H9 (cell line): ENCODE measurements at regions not wholly inside any gene's neighbourhood (a gene's known extent, or its start where the extent isn't known, plus 50 kb on each side); places are given as distances from the start of the nearest gene placed in this dataset.

Experiments
- DNase-seq: peaks from one replicate; pipeline ENCODE4 v3.0.0-alpha.2; 2017
- H2AFZ ChIP-seq: one replicate; pipeline ENCODE4 v1.6.1; 2013; ENCODE audit warnings: mild to moderate bottlenecking, low read length, control low read depth, moderate library complexity
- H2AK5ac ChIP-seq: 2 replicates; pipeline ENCODE4 v1.6.1; 2013; ENCODE audit warnings: low read length, control low read depth, mixed read lengths; ENCODE audit not compliant: insufficient read length
- H2BK120ac ChIP-seq: one replicate; pipeline ENCODE4 v1.6.1; 2013; ENCODE audit warnings: low read depth, mild to moderate bottlenecking, low read length, control low read depth, inconsistent platforms; ENCODE audit not compliant: poor library complexity, severe bottlenecking
- H2BK12ac ChIP-seq: 2 replicates; pipeline ENCODE4 v1.6.1; 2013; ENCODE audit warnings: low read length, control low read depth, mixed read lengths, low read depth; ENCODE audit not compliant: insufficient read length
- H2BK15ac ChIP-seq: 2 replicates; pipeline ENCODE4 v1.6.1; 2013; ENCODE audit warnings: low read depth, low read length, control low read depth
- H2BK20ac ChIP-seq: one replicate; pipeline ENCODE4 v1.6.1; 2013; ENCODE audit warnings: low read depth, mild to moderate bottlenecking, low read length, control low read depth, inconsistent platforms; ENCODE audit not compliant: poor library complexity, severe bottlenecking
- H2BK5ac ChIP-seq: 2 replicates; pipeline ENCODE4 v1.6.1; 2013; ENCODE audit warnings: low read length, control low read depth, mixed read lengths; ENCODE audit not compliant: insufficient read length
- H3K14ac ChIP-seq: 2 replicates; pipeline ENCODE4 v1.6.1; 2013; ENCODE audit warnings: low read length, control low read depth; ENCODE audit not compliant: insufficient read depth
- H3K18ac ChIP-seq: 2 replicates; pipeline ENCODE4 v1.6.1; 2013; ENCODE audit warnings: low read depth, mild to moderate bottlenecking, mixed read lengths, low read length, control low read depth; ENCODE audit not compliant: insufficient read length
- H3K23ac ChIP-seq: 2 replicates; pipeline ENCODE4 v1.6.1; 2013; ENCODE audit warnings: low read length, control low read depth, mixed read lengths, low read depth; ENCODE audit not compliant: insufficient read length
- H3K23me2 ChIP-seq: 2 replicates; pipeline ENCODE4 v1.6.1; 2013; ENCODE audit warnings: low read depth, mild to moderate bottlenecking, mixed read lengths, low read length, control low read depth; ENCODE audit not compliant: insufficient read length, poor library complexity, severe bottlenecking
- H3K27ac ChIP-seq: 2 replicates; pipeline ENCODE4 v1.5.1; 2013; ENCODE audit warnings: low read length, control low read depth, mixed read lengths, low read depth; ENCODE audit not compliant: insufficient read length
- H3K27me3 ChIP-seq: 2 replicates; pipeline ENCODE4 v1.6.1; 2013; ENCODE audit warnings: low read length, control low read depth, inconsistent platforms; ENCODE audit not compliant: insufficient read depth
- H3K4ac ChIP-seq: 2 replicates; pipeline ENCODE4 v1.6.1; 2013; ENCODE audit warnings: low read depth, mild to moderate bottlenecking, control low read depth, inconsistent platforms, low read length, moderate library complexity
- H3K4me1 ChIP-seq: 2 replicates; pipeline ENCODE4 v1.6.1; 2013; ENCODE audit warnings: low read length, control low read depth, inconsistent platforms; ENCODE audit not compliant: insufficient read depth
- H3K4me2 ChIP-seq: 2 replicates; pipeline ENCODE4 v1.6.1; 2013; ENCODE audit warnings: low read length, control low read depth, mixed read lengths; ENCODE audit not compliant: insufficient read length, insufficient read depth
- H3K56ac ChIP-seq: 2 replicates; pipeline ENCODE4 v1.6.1; 2013; ENCODE audit warnings: low read depth, mild to moderate bottlenecking, mixed read lengths, low read length, control low read depth; ENCODE audit not compliant: insufficient read length
- H3K79me1 ChIP-seq: 2 replicates; pipeline ENCODE4 v1.6.1; 2013; ENCODE audit warnings: low read depth, mild to moderate bottlenecking, moderate library complexity, low read length, control low read depth, inconsistent platforms; ENCODE audit not compliant: insufficient read depth, poor library complexity, severe bottlenecking
- H3K79me2 ChIP-seq: 2 replicates; pipeline ENCODE4 v1.6.1; 2013; ENCODE audit warnings: low read length, control low read depth, inconsistent platforms; ENCODE audit not compliant: insufficient read depth
- H3K9ac ChIP-seq: 2 replicates; pipeline ENCODE4 v1.6.1; 2013; ENCODE audit warnings: low read length, control low read depth, mixed read lengths; ENCODE audit not compliant: insufficient read length; ENCODE audit errors: extremely low read depth
- H3K9me3 ChIP-seq: one replicate; pipeline ENCODE4 v1.6.1; 2013; ENCODE audit warnings: low read depth, low read length, inconsistent platforms; ENCODE audit not compliant: control insufficient read depth
- H3T11ph ChIP-seq: one replicate; pipeline ENCODE4 v1.6.1; 2013; ENCODE audit warnings: mild to moderate bottlenecking, low read length, control low read depth, inconsistent platforms
- H4K20me1 ChIP-seq: one replicate; pipeline ENCODE4 v1.6.1; 2013; ENCODE audit not compliant: control insufficient read depth, insufficient read length, insufficient read depth
- H4K5ac ChIP-seq: 2 replicates; pipeline ENCODE4 v1.6.1; 2013; ENCODE audit warnings: low read depth, mild to moderate bottlenecking, mixed read lengths, low read length, control low read depth; ENCODE audit not compliant: insufficient read length
- H4K8ac ChIP-seq: replicated peaks from 2 replicates; pipeline ENCODE4 v1.6.1; 2013; ENCODE audit warnings: low read length, control low read depth, mixed read lengths, low read depth; ENCODE audit not compliant: insufficient read length
- H4K91ac ChIP-seq: 2 replicates; pipeline ENCODE4 v1.6.1; 2013; ENCODE audit warnings: low read depth, mild to moderate bottlenecking, moderate library complexity, mixed read lengths, low read length, control low read depth; ENCODE audit not compliant: insufficient read length
- H3K27ac Mint-ChIP-seq, 3 experiments: 2 replicates in 2 of 3; 3 replicates in 1 of 3; pipeline ENCODE4 v1.8.0; 2020 to 2021; ENCODE audit warnings: mixed read lengths in 3 of 3, mild to moderate bottlenecking in 1 of 3, moderate library complexity in 1 of 3
- H3K27me3 Mint-ChIP-seq: 2 replicates; pipeline ENCODE4 v1.8.0; 2021; ENCODE audit warnings: low read depth, mild to moderate bottlenecking, moderate library complexity, mixed read lengths
- H3K36me3 Mint-ChIP-seq, 3 experiments: 2 replicates in 2 of 3; 3 replicates in 1 of 3; pipeline ENCODE4 v1.8.0; 2020 to 2021; ENCODE audit warnings: low read depth in 3 of 3, mixed read lengths in 3 of 3; ENCODE audit not compliant: insufficient read depth in 1 of 3
- H3K4me1 Mint-ChIP-seq, 2 experiments: 2 replicates each; pipeline ENCODE4 v1.8.0; 2020; ENCODE audit warnings: mixed read lengths in 2 of 2
- H3K4me3 Mint-ChIP-seq, 2 experiments: 2 replicates in 1 of 2; 3 replicates in 1 of 2; pipeline ENCODE4 v1.8.0; 2020 to 2021; ENCODE audit warnings: mild to moderate bottlenecking in 2 of 2, mixed read lengths in 2 of 2, moderate library complexity in 1 of 2
- H3K9me3 Mint-ChIP-seq, 2 experiments: 2 replicates in 1 of 2; 3 replicates in 1 of 2; pipeline ENCODE4 v1.8.0; 2020; ENCODE audit warnings: mild to moderate bottlenecking in 2 of 2, mixed read lengths in 2 of 2, moderate library complexity in 1 of 2
- WGBS: extraction: QIAGEN DNeasy Blood & Tissue Kit; methylation state at CpG from one replicate; pipeline ENCODE4 v1.1.7; 2013; ENCODE audit warnings: missing lambda C conversion rate, low lambda C conversion rate, mixed read lengths; ENCODE audit not compliant: insufficient read length; ENCODE audit errors: extremely low coverage; 5-methylcytosine and 5-hydroxymethylcytosine counted together
- TF ChIP-seq, protein P1 (sequence below): fragments of 200-600 bp; sonication (generic); conservative IDR thresholded peaks from 3 replicates; pipeline ENCODE4 v1.8.0; 2021; ENCODE audit warnings: antibody characterized with exemption, mild to moderate bottlenecking

DNA sequence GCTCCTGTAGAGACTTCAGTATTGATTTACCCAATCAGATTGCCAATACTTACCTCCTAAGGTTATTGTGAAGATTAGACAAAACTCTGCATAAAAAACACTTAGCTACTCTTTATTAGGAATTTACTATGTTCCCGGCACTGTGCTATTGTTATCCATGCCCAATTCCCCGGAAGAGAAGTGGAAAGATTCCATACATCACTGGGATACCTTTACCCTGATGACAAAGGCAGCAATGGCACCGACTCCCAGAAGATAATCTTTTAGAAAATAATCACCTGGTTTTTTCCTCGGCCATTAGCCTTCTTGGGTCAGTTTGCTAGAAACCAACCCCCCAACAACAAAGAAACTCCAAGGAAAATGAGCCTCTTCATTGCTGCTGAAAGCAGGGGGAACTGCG is 226.0 kb downstream of the SNX18 start:
- WGBS = no CpG with 5 or more reads among the region's 5 CpGs
- TF ChIP-seq, protein P1, sequence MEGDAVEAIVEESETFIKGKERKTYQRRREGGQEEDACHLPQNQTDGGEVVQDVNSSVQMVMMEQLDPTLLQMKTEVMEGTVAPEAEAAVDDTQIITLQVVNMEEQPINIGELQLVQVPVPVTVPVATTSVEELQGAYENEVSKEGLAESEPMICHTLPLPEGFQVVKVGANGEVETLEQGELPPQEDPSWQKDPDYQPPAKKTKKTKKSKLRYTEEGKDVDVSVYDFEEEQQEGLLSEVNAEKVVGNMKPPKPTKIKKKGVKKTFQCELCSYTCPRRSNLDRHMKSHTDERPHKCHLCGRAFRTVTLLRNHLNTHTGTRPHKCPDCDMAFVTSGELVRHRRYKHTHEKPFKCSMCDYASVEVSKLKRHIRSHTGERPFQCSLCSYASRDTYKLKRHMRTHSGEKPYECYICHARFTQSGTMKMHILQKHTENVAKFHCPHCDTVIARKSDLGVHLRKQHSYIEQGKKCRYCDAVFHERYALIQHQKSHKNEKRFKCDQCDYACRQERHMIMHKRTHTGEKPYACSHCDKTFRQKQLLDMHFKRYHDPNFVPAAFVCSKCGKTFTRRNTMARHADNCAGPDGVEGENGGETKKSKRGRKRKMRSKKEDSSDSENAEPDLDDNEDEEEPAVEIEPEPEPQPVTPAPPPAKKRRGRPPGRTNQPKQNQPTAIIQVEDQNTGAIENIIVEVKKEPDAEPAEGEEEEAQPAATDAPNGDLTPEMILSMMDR = no peak
- H3K23me2 ChIP-seq = no peaks in the 10 kb centered on the region
- H3K4me1 ChIP-seq = no peaks in the 10 kb centered on the region; the same call in 1 of the 2 replicates
- H3K9ac ChIP-seq = no peak overlapping the region
- peak overlapping the region in 1 of 3 experiments; percentile 48; a peak in 1 of 7 replicates for H3K27ac Mint-ChIP-seq
- no peak overlapping the region for H4K5ac ChIP-seq
- no peak overlapping the region for H2AK5ac ChIP-seq
- no peak overlapping the region for H3K4me2 ChIP-seq
- H3K9me3 Mint-ChIP-seq = no peaks in the 10 kb centered on the region
- H4K91ac ChIP-seq = no peak overlapping the region
- H3K4me3 Mint-ChIP-seq = no peak overlapping the region
- H3K27ac ChIP-seq = no peak overlapping the region
- H3K18ac ChIP-seq = no peak overlapping the region
- no peak overlapping the region for H2BK15ac ChIP-seq
- H2BK120ac ChIP-seq = no peak overlapping the region
- no peak overlapping the region for H3K23ac ChIP-seq
- no peak overlapping the region for H3K4ac ChIP-seq
- no peaks in the 10 kb centered on the region for H3K36me3 Mint-ChIP-seq
- H3K79me1 ChIP-seq = no peaks in the 10 kb centered on the region
- peaks cover 14 to 21% of the 10 kb centered on the region in 2 experiments for H3K4me1 Mint-ChIP-seq
- H2BK12ac ChIP-seq = no peak overlapping the region
- H2BK5ac ChIP-seq = no peak overlapping the region
- peaks cover 3% of the 10 kb centered on the region for H3K27me3 Mint-ChIP-seq
- H2BK20ac ChIP-seq = no peak overlapping the region
- DNase-seq = no peak
- no peaks in the 10 kb centered on the region for H3K79me2 ChIP-seq
- peak overlapping the region; percentile 32 for H2AFZ ChIP-seq
- H3K9me3 ChIP-seq = no peaks in the 10 kb centered on the region
- H3K14ac ChIP-seq = no peak overlapping the region
- H3T11ph ChIP-seq = no peak overlapping the region
- no peaks in the 10 kb centered on the region for H3K27me3 ChIP-seq
- no peaks in the 10 kb centered on the region for H4K20me1 ChIP-seq
- no peak overlapping the region for H4K8ac ChIP-seq
- H3K56ac ChIP-seq = no peak overlapping the region
